PC-3 (cell line): ENCODE measurements at regions not wholly inside any gene's neighbourhood (a gene's known extent, or its start where the extent isn't known, plus 50 kb on each side); places are given as distances from the start of the nearest gene placed in this dataset.

Experiments
- ATAC-seq: fragments of 200-7000 bp; cut with Tn5 transposase; 2 replicates; pipeline ENCODE4 v1.9.1; 2020; ENCODE audit warnings: mild to moderate bottlenecking, moderate library complexity
- BruUV-seq: library from RNA; stranded (reverse); fragments of 400-500 nt; replicated peaks from 2 replicates; lab custom pipeline; 2021; lab: Mats Ljungman, UMichigan
- CTCF ChIA-PET: fragments of 300-600 bp; sonication (Branson Sonifier 250); formaldehyde crosslinking; loops from one replicate; lab custom pipeline; 2022; ENCODE audit warnings: antibody characterized with exemption; lab: Charles Lee
- POLR2A ChIA-PET: fragments of 300-600 bp; sonication (Branson Sonifier 250); formaldehyde crosslinking; loops from one replicate; lab custom pipeline; 2022; ENCODE audit warnings: antibody characterized with exemption; ENCODE audit not compliant: unreplicated experiment; lab: Charles Lee
- DNase-seq: peaks from one replicate; pipeline ENCODE4 v3.0.0-alpha.2; 2015
- H2AFZ ChIP-seq: fragments of 300-600 bp; sonication (generic); 2 replicates; pipeline ENCODE4 v1.6.0; 2016; ENCODE audit warnings: antibody characterized with exemption, low read length
- H3F3A ChIP-seq: fragments of 300-600 bp; sonication (generic); one replicate; pipeline ENCODE4 v1.6.0; 2017; ENCODE audit warnings: antibody characterized with exemption, low read length, control low read depth, mild to moderate bottlenecking; ENCODE audit not compliant: unreplicated experiment
- H3K27ac ChIP-seq: fragments of 300-600 bp; sonication (generic); 2 replicates; pipeline ENCODE4 v1.5.1; 2016; ENCODE audit warnings: mild to moderate bottlenecking, low read length
- H3K27me3 ChIP-seq: fragments of 300-600 bp; sonication (generic); 2 replicates; pipeline ENCODE4 v1.6.1; 2016; ENCODE audit warnings: low read length, mixed read lengths
- H3K36me3 ChIP-seq: fragments of 300-600 bp; sonication (generic); 2 replicates; pipeline ENCODE4 v1.6.1; 2016; ENCODE audit warnings: low read depth, mixed run types, low read length, mixed read lengths
- H3K4me1 ChIP-seq: fragments of 300-600 bp; sonication (generic); 2 replicates; pipeline ENCODE4 v1.5.1; 2016; ENCODE audit warnings: low read length; ENCODE audit not compliant: insufficient read depth
- H3K4me2 ChIP-seq: fragments of 300-600 bp; sonication (generic); 2 replicates; pipeline ENCODE4 v1.6.0; 2016; ENCODE audit warnings: low read length
- H3K4me3 ChIP-seq: fragments of 300-600 bp; sonication (generic); 2 replicates; pipeline ENCODE4 v1.5.1; 2016; ENCODE audit warnings: mild to moderate bottlenecking, low read length, mixed read lengths
- H3K79me2 ChIP-seq: fragments of 300-600 bp; sonication (generic); 2 replicates; pipeline ENCODE4 v1.6.1; 2017; ENCODE audit warnings: low read length, mixed read lengths
- H3K9ac ChIP-seq: fragments of 300-600 bp; sonication (generic); 2 replicates; pipeline ENCODE4 v1.6.0; 2016; ENCODE audit warnings: mild to moderate bottlenecking, low read length
- H3K9me2 ChIP-seq: fragments of 300-600 bp; sonication (generic); replicated peaks from 2 replicates; pipeline ENCODE4 v1.6.1; 2016; ENCODE audit warnings: mixed run types, low read length, mixed read lengths
- H3K9me3 ChIP-seq: fragments of 300-600 bp; sonication (generic); 2 replicates; pipeline ENCODE4 v1.6.1; 2016; ENCODE audit warnings: low read length, mixed read lengths
- H4K20me1 ChIP-seq: fragments of 300-600 bp; sonication (generic); 2 replicates; pipeline ENCODE4 v1.6.1; 2016; ENCODE audit warnings: low read length, mixed read lengths
- EZH2 ChIP-seq: fragments of 300-600 bp; sonication (generic); IDR thresholded peaks from one replicate; pipeline ENCODE4 v1.6.1; 2017; ENCODE audit warnings: antibody characterized with exemption, mild to moderate bottlenecking, low read length; ENCODE audit not compliant: unreplicated experiment
- EZH2phosphoT487 ChIP-seq: fragments of 300-600 bp; sonication (generic); IDR thresholded peaks from 2 replicates; pipeline ENCODE4 v1.6.1; 2018; ENCODE audit warnings: mild to moderate bottlenecking, antibody characterized with exemption, low read length, borderline replicate concordance
- intact Hi-C: fragments of 100-400 bp; cut with micrococcal nuclease; formaldehyde crosslinking; loops from 2 replicates; pipeline ENCODE4 v1.9.0; 2023
- TF ChIP-seq, protein P1 (sequence below): fragments of 300-600 bp; sonication (generic); conservative IDR thresholded peaks from 2 replicates; pipeline ENCODE4 v1.5.1; 2017; ENCODE audit warnings: antibody characterized with exemption, low read depth, mild to moderate bottlenecking, low read length

DNA sequence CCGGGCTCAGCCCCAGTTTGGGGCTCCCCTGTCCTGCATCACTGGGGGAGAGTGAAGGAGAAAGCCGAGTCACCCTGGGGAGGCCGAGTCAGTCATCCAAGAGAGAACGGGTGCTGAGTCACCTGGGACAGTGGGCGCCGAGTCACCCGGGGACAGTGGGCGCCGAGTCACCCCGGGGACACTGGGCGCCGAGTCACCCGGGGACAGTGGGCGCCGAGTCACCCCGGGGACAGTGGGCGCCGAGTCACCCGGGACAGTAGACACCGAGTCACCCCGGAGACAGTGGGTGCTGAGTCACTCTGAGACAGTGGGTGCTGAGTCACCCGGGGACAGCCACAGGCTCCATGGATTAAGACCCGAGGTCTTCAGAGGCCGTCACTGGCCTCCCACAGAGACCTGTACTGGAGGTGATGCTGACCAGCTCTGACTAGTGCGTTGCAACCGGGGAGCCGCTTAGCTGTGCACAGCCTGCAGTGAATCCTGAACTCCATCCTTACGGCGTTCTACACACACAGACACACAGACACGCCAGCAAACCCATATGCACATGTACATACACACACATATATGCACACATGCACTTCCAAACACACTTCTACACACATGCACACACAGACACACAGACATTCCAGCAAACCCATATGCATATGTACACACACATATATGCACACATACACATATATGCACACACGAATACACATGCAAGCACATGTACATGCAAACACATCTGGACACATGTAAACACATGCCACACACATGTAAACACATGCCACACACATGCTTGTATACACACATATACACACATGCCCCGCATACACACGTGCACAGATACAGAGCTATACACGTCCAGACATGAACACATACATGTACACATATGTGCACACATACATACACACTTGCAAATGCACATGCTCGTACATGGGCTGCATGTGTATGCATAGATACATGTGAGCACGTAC lies 64.9 kb upstream of the GALNT9 start:
- no peak for TF ChIP-seq EZH2phosphoT487
- no peak for TF ChIP-seq EZH2
- TF ChIP-seq, protein P1, sequence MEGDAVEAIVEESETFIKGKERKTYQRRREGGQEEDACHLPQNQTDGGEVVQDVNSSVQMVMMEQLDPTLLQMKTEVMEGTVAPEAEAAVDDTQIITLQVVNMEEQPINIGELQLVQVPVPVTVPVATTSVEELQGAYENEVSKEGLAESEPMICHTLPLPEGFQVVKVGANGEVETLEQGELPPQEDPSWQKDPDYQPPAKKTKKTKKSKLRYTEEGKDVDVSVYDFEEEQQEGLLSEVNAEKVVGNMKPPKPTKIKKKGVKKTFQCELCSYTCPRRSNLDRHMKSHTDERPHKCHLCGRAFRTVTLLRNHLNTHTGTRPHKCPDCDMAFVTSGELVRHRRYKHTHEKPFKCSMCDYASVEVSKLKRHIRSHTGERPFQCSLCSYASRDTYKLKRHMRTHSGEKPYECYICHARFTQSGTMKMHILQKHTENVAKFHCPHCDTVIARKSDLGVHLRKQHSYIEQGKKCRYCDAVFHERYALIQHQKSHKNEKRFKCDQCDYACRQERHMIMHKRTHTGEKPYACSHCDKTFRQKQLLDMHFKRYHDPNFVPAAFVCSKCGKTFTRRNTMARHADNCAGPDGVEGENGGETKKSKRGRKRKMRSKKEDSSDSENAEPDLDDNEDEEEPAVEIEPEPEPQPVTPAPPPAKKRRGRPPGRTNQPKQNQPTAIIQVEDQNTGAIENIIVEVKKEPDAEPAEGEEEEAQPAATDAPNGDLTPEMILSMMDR, result no peak
- CTCF ChIA-PET, result no interaction called here
- Histone ChIP-seq H3K27me3 (peaks cover 52% of the 10 kb centered on the region), H3K79me2 (no peaks in the 10 kb centered on the region), H4K20me1 (no peaks in the 10 kb centered on the region), H3K9ac (no peak overlapping the region), H3K4me1 (peaks cover 11% of the 10 kb centered on the region), H3K9me2 (no peaks in the 10 kb centered on the region), H3K4me3 (peak overlapping the region; percentile 29; the same call in 1 of the 2 replicates), H3K27ac (no peak overlapping the region), H2AFZ (peak overlapping the region; percentile 42; the same call in 1 of the 2 replicates), H3K4me2 (peak overlapping the region; percentile 70), H3K9me3 (no peaks in the 10 kb centered on the region), H3K36me3 (no peaks in the 10 kb centered on the region), H3F3A (no peaks in the 10 kb centered on the region)
- POLR2A ChIA-PET, result no interaction called here
- intact Hi-C loops, result loop anchor here (10.0 kb wide), 1 partner anchor 109 kb away; no protein-coding TSS in a partner anchor
- DNase-seq, result peak; percentile 39
- BruUV-seq, result no TSS peak
- peak; percentile 51 for ATAC-seq

DNA sequence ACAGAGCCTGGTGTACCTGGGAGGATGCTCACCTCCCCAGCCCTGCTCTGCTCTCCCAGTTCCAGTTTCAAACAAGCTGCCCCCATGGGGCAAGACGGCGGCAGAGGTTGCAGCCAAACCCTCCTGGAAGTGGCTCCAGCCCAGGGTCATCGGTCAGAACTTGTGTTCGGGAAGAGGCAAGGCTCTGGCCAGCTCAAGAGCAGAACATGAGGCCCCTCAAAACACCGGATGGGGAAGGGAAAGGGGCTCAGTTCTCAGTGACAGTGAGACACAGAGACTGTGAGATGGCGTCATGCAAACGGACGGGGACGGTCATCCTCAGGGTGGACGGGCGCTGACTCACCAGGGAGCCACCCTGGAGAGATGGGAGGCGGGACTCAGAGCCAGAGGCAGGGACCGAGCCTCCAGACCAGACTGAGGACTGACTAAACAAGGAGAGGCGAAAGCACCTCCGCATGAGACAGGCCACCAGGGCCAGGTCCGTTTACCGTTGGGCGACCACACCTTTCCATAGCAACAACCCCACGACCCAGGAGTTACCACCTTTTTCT lies 63.9 kb upstream of the GALNT9 start:
- peak overlapping the region; percentile 29; the same call in 1 of the 2 replicates for H3K4me3 ChIP-seq
- no TSS peak for BruUV-seq
- H3K4me2 ChIP-seq, result peak overlapping the region; percentile 70
- H3F3A ChIP-seq, result no peaks in the 10 kb centered on the region
- H3K9me2 ChIP-seq, result no peaks in the 10 kb centered on the region
- H3K9me3 ChIP-seq, result no peaks in the 10 kb centered on the region
- peaks cover 52% of the 10 kb centered on the region for H3K27me3 ChIP-seq
- TF ChIP-seq, protein P1, result no peak
- TF ChIP-seq EZH2 (no peak), EZH2phosphoT487 (no peak)
- intact Hi-C loops, result loop anchor here (10.0 kb wide), 1 partner anchor 109 kb away; no protein-coding TSS in a partner anchor
- H4K20me1 ChIP-seq, result no peaks in the 10 kb centered on the region
- POLR2A ChIA-PET, result no interaction called here
- peak overlapping the region; percentile 42; the same call in 1 of the 2 replicates for H2AFZ ChIP-seq
- no peaks in the 10 kb centered on the region for H3K36me3 ChIP-seq
- H3K27ac ChIP-seq, result no peak overlapping the region
- CTCF ChIA-PET, result no interaction called here
- peak; percentile 74 for DNase-seq
- ATAC-seq, result peak; percentile 83
- no peaks in the 10 kb centered on the region for H3K79me2 ChIP-seq
- no peak overlapping the region for H3K9ac ChIP-seq
- peaks cover 11% of the 10 kb centered on the region for H3K4me1 ChIP-seq
